ENCODE measurements at regions not wholly inside any gene's neighbourhood (a gene's known extent, or its start where the extent isn't known, plus 50 kb on each side); places are given as distances from the start of the nearest gene placed in this dataset.

DNA sequence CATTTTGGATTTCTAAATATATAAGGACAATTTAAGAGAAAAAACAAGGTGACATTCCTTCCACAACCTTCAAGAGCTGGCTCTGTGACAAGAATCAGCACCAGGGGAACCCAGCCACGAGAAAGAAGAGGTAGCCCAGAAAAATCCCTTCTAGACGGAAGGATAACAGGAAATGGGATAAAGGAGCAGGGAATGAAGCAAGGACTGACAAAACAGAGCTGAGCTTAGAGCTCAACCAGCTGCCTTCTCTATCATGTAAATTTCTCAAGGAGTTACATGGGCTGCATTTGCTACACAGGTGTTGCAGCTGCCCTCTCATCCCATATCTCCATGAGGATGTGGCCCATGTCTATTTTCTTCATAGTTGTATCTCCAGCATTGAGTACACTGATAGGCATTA, 154.2 kb upstream of the PRDX4 start:
- Histone ChIP-seq H2BK5ac (ENCODE audit: low read depth, low read length, poor library complexity, severe bottlenecking) (no peak overlapping the region), H3K9me1 (ENCODE audit: insufficient read depth, low read length) (no peaks in the 10 kb centered on the region), H2BK120ac (ENCODE audit: low read depth, low read length) (no peak overlapping the region), H3K36me3 (ENCODE audit: control insufficient read depth, insufficient read depth, low read length) (no peaks in the 10 kb centered on the region), H3K23ac (ENCODE audit: low read depth, low read length) (no peak overlapping the region), H3K4me2 (ENCODE audit: low read depth, low read length) (no peak overlapping the region), H3K4me1 (ENCODE audit: control insufficient read depth, insufficient read depth, low read length) (no peaks in the 10 kb centered on the region), H3K27ac (ENCODE audit: insufficient read depth, low read length) (no peak overlapping the region), H3K9ac (ENCODE audit: low read depth, low read length) (no peak overlapping the region), H3K56ac (ENCODE audit: extremely low read depth, insufficient read depth, low read length) (no peak overlapping the region), H4K20me1 (ENCODE audit: insufficient read depth, low read length) (no peaks in the 10 kb centered on the region), H3K27me3 (ENCODE audit: control insufficient read depth, insufficient read depth, low read length) (no peaks in the 10 kb centered on the region), H3K4me3 (ENCODE audit: insufficient read depth, low read depth, low read length) (no peak overlapping the region), H3K79me1 (ENCODE audit: low read depth in 1 of 2, low read length in 2 of 2) (no peaks in the 10 kb centered on the region), H4K5ac (ENCODE audit: low read depth, low read length) (no peak overlapping the region), H2BK15ac (ENCODE audit: low read depth, low read length) (no peak overlapping the region), H3K18ac (ENCODE audit: low read depth, low read length) (no peak overlapping the region), H3K9me3 (ENCODE audit: control insufficient read depth, insufficient read depth, low read length) (no peaks in the 10 kb centered on the region), H2AK5ac (ENCODE audit: low read depth, low read length) (no peak overlapping the region), H4K91ac (ENCODE audit: insufficient read depth, low read depth, low read length) (no peak overlapping the region), H2AK9ac (replicated peaks; ENCODE audit: low read depth, low read length, poor library complexity) (no peak overlapping the region), H2BK20ac (ENCODE audit: low read depth, low read length) (no peak overlapping the region), H3K4ac (ENCODE audit: low read depth, low read length) (no peak overlapping the region), H3K14ac (replicated peaks; ENCODE audit: low read depth, low read length) (no peak overlapping the region), H2AFZ (replicated peaks; ENCODE audit: low read length, poor library complexity) (no peak overlapping the region), H4K8ac (ENCODE audit: low read depth in 2 of 2, low read length in 2 of 2) (no peak overlapping the region)
- ATAC-seq (ENCODE audit: low read depth) (no peak), DNase-seq (no peak)
- BruUV-seq (replicated peaks), result no TSS peak
- ChIA-PET CTCF (no interaction called here), POLR2A (ENCODE audit: unreplicated experiment) (no interaction called here)
- no CpG with 5 or more reads among the region's 2 CpGs for WGBS, 2 experiments (ENCODE audit: extremely low coverage in 2 of 2, insufficient read length in 1 of 2)
- intact Hi-C loops (cut with micrococcal nuclease), result no loop called here
- TF ChIP-seq CEBPB (IDR thresholded peaks at IDR 0.05; ENCODE audit: low read depth, low read length), result no peak
- no peak for TF ChIP-seq RCOR1 (IDR thresholded peaks at IDR 0.05; ENCODE audit: insufficient replicate concordance, low read length)
- TF ChIP-seq MXI1 (IDR thresholded peaks at IDR 0.05; ENCODE audit: borderline replicate concordance, low read depth, low read length), result no peak
- no peak for TF ChIP-seq NFE2L2 (IDR thresholded peaks at IDR 0.05; ENCODE audit: low read depth, low read length)
- TF ChIP-seq, protein P1, sequence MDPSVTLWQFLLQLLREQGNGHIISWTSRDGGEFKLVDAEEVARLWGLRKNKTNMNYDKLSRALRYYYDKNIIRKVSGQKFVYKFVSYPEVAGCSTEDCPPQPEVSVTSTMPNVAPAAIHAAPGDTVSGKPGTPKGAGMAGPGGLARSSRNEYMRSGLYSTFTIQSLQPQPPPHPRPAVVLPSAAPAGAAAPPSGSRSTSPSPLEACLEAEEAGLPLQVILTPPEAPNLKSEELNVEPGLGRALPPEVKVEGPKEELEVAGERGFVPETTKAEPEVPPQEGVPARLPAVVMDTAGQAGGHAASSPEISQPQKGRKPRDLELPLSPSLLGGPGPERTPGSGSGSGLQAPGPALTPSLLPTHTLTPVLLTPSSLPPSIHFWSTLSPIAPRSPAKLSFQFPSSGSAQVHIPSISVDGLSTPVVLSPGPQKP (IDR thresholded peaks at IDR 0.05; ENCODE audit: borderline replicate concordance, low read depth, low read length), result no peak
- no peak for TF ChIP-seq RFX5 (IDR thresholded peaks at IDR 0.05; ENCODE audit: low read depth, low read length)
- TF ChIP-seq SMC3 (IDR thresholded peaks at IDR 0.05; ENCODE audit: low read depth, low read length), result no peak
- TF ChIP-seq, protein P2, sequence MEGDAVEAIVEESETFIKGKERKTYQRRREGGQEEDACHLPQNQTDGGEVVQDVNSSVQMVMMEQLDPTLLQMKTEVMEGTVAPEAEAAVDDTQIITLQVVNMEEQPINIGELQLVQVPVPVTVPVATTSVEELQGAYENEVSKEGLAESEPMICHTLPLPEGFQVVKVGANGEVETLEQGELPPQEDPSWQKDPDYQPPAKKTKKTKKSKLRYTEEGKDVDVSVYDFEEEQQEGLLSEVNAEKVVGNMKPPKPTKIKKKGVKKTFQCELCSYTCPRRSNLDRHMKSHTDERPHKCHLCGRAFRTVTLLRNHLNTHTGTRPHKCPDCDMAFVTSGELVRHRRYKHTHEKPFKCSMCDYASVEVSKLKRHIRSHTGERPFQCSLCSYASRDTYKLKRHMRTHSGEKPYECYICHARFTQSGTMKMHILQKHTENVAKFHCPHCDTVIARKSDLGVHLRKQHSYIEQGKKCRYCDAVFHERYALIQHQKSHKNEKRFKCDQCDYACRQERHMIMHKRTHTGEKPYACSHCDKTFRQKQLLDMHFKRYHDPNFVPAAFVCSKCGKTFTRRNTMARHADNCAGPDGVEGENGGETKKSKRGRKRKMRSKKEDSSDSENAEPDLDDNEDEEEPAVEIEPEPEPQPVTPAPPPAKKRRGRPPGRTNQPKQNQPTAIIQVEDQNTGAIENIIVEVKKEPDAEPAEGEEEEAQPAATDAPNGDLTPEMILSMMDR (conservative IDR thresholded peaks at IDR 0.05; ENCODE audit: low read depth, low read length), result no peak
- TF ChIP-seq FOS (IDR thresholded peaks at IDR 0.05; ENCODE audit: low read depth, low read length), result no peak
- TF ChIP-seq BHLHE40 (IDR thresholded peaks at IDR 0.05; ENCODE audit: low read depth, low read length), result no peak
- TF ChIP-seq POLR2A (IDR thresholded peaks at IDR 0.05; ENCODE audit: low read depth, low read length), result no peak
- in situ Hi-C loops (cut with MboI; ENCODE audit: low sequenced_read_pairs), result no loop called here
- dilution Hi-C loops (cut with HindIII; ENCODE audit: low sequenced_read_pairs, unreplicated experiment), result no loop called here
